ENCODE measurements at regions not wholly inside any gene's neighbourhood (a gene's known extent, or its start where the extent isn't known, plus 50 kb on each side); places are given as distances from the start of the nearest gene placed in this dataset.

DNA sequence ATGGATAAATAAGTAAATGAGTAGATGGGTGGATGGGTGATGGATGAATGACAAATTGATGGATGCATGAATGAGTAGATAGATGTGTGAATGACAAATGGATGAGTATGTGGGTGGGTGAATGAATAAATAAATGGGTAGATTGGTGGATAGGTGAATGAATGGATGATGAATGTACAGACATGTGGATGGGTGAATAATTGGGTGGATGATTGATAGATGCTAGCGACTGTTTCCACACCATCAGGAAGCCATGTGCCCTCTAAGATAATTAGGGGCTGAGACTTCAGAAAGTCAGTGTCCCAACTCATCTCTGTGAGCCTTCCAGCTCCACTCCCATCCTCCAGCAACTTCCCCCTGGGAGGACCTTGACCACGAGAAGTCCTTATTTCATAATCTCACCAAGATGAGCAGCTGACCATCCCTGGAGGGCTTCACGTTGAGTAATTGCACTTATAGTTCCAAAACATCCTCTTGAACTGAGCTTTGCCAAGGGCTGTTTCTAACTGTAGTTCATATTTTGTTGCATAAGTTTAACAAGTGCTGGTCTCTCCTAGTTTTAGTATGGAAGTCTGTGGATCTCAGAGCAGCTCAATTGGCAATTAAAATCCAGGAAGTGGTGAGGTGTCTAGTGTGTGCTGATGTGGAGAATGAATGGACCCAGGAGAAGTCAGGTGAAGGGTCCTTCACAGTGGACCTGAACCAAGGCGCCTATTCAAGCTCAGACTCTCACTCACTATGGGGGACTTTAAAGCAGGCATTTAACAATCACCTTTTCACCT, 295.7 kb downstream of the ADGRD1 start:
- no peak for DNase-seq (ENCODE audit: extremely low read depth, low read depth)
- TF ChIP-seq, protein P1, sequence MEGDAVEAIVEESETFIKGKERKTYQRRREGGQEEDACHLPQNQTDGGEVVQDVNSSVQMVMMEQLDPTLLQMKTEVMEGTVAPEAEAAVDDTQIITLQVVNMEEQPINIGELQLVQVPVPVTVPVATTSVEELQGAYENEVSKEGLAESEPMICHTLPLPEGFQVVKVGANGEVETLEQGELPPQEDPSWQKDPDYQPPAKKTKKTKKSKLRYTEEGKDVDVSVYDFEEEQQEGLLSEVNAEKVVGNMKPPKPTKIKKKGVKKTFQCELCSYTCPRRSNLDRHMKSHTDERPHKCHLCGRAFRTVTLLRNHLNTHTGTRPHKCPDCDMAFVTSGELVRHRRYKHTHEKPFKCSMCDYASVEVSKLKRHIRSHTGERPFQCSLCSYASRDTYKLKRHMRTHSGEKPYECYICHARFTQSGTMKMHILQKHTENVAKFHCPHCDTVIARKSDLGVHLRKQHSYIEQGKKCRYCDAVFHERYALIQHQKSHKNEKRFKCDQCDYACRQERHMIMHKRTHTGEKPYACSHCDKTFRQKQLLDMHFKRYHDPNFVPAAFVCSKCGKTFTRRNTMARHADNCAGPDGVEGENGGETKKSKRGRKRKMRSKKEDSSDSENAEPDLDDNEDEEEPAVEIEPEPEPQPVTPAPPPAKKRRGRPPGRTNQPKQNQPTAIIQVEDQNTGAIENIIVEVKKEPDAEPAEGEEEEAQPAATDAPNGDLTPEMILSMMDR (IDR thresholded peaks at IDR 0.05; ENCODE audit: low read depth, low read length, missing control alignments): no peak
- H3K4me3 ChIP-seq (replicated peaks; ENCODE audit: low read depth, low read length): no peak overlapping the region

DNA sequence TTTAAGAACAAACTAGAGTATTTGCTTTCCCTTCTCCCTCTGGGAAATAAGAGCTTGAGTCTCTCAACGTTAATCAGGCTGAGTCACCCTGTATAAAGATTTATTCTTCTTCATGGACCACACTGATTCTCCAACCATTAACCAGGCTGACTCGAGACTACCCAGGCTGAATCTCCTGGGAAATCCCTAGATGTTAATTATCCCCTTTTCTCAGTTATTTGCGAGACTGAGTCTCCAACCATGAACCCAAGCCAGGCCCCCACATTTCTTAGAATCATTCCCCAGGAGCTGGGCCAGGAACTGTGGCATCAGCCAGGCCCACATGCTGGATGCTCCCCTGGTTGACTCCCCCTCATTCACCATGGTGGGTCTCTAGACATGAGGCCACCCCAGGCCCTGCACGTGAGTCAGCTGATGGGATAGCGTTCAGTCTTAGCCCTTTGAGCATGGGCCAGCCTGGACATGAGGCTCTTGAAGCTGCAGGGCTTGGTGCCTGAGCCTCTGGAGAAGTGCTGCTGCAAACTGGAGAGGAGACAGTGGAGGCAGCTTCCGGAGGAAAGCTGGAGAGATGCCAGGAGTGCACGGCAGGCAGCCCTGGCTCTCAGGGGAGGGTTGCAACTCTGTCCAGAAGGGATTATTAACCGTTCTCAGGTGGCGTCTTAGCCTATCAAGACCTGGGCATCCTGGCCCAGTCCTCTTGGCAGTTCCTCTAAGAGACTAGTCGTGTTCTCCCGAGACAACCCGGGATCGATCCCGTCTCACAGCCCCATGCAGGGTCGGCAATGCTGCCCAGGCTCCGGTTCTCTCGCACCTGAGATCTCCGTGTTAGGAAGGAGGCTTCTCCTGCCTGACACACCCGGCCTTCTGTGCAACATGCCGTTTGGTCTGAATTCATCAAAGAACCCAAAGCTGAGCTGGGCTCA, 296.6 kb downstream of the ADGRD1 start:
- no peak for DNase-seq (ENCODE audit: extremely low read depth, low read depth)
- TF ChIP-seq, protein P1 (IDR thresholded peaks at IDR 0.05; ENCODE audit: low read depth, low read length, missing control alignments): no peak
- no peak overlapping the region for H3K4me3 ChIP-seq (replicated peaks; ENCODE audit: low read depth, low read length)

- no peak for DNase-seq (ENCODE audit: extremely low read depth, low read depth)
- TF ChIP-seq, protein P1 (IDR thresholded peaks at IDR 0.05; ENCODE audit: low read depth, low read length, missing control alignments): no peak
Measured at GRCh38 chr12:131250951-131251315, 297.2 kb downstream of the ADGRD1 start.

DNA sequence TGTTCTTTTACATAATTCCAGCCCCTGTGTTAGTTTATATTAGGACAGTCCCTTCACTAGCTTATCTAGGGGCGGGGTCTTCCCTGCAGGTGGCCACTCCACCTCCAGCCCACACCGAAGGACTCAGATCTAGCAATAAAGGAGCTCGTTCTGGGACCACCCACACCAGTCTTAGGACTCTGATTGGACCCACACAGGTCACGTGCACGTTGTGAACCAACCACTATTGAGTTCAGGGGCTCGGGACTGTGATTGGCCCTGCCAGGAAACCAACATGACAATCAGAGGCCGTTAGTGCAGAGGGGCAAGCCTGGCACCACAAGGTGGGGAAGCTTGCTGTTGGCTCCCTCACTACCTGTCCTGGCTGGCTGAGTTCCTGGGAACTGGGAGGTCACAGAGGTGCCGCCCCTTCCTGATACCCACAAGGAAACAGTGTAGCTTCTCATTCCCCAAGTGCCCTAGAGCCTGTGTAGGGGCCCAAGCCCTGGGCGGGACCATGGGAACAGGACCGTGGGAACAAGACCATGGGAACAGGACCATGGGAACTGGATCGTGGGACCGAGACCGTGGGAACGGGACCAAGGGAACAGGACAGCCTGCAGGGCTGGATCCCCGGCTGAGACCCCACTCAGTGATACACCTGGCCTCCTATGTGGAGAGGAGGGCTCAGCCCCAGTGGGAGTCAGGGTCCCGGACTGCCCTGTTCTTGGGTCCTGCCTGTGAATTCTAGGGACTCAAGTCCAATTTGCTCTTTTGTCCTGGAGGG, 297.8 kb downstream of the ADGRD1 start:
- TF ChIP-seq, protein P1 (IDR thresholded peaks at IDR 0.05; ENCODE audit: low read depth, low read length, missing control alignments): no peak
- H3K4me3 ChIP-seq (replicated peaks; ENCODE audit: low read depth, low read length): no peak overlapping the region
- no peak for DNase-seq (ENCODE audit: extremely low read depth, low read depth)

More at GRCh38 chr12:131250951-131251315, 297.2 kb downstream of the ADGRD1 start:
- no peak overlapping the region for H3K4me3 ChIP-seq (replicated peaks; ENCODE audit: low read depth, low read length)

DNA sequence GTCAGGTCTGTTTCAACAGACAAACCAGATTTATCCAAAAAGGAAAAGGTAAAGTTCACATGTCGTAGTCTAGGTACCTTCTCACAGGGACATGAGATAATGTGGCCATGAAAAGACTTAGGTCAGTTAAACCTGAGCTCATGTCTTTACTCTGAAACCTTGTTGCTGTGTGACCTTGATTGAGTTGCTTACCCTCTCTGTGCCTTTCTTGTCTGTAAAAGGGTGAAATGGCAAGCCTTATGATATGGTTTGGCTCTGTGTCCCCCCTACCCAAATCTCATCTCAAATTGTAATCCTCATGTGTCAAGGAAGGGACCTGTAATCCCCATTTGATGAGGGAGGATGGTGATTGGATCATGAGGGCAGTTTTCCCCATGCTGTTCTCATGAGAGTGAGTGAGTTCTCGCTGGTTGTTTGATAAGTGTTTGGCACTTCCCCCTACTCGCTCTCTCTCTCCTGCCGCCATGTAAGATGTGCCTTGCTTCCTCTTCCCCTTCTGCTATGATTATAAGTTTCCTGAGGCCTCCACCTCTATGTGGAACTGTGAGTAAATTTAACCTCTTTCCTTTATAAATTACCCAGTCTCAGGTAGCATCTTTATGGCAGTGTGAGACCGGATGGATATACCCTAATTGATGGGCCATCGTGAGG, 299.8 kb downstream of the ADGRD1 start:
- DNase-seq (ENCODE audit: extremely low read depth, low read depth): no peak
- TF ChIP-seq, protein P1 (IDR thresholded peaks at IDR 0.05; ENCODE audit: low read depth, low read length, missing control alignments): no peak
- H3K4me3 ChIP-seq (replicated peaks; ENCODE audit: low read depth, low read length): no peak overlapping the region

GRCh38 chr12:131254374-131254773, 300.7 kb downstream of the ADGRD1 start:
- no peak overlapping the region for H3K4me3 ChIP-seq (replicated peaks; ENCODE audit: low read depth, low read length)
- DNase-seq (ENCODE audit: extremely low read depth, low read depth): no peak
- TF ChIP-seq, protein P1 (IDR thresholded peaks at IDR 0.05; ENCODE audit: low read depth, low read length, missing control alignments): no peak

Measured in HFF-Myc (cell line).